H9 (cell line): ENCODE measurements at regions not wholly inside any gene's neighbourhood (a gene's known extent, or its start where the extent isn't known, plus 50 kb on each side); places are given as distances from the start of the nearest gene placed in this dataset.

Experiments used
- DNase-seq: peaks from one replicate; pipeline ENCODE4 v3.0.0-alpha.2; 2017
- H2AFZ ChIP-seq: one replicate; pipeline ENCODE4 v1.6.1; 2013; ENCODE audit warnings: mild to moderate bottlenecking, low read length, control low read depth, moderate library complexity
- H2AK5ac ChIP-seq: 2 replicates; pipeline ENCODE4 v1.6.1; 2013; ENCODE audit warnings: low read length, control low read depth, mixed read lengths; ENCODE audit not compliant: insufficient read length
- H2BK120ac ChIP-seq: one replicate; pipeline ENCODE4 v1.6.1; 2013; ENCODE audit warnings: low read depth, mild to moderate bottlenecking, low read length, control low read depth, inconsistent platforms; ENCODE audit not compliant: poor library complexity, severe bottlenecking
- H2BK12ac ChIP-seq: 2 replicates; pipeline ENCODE4 v1.6.1; 2013; ENCODE audit warnings: low read length, control low read depth, mixed read lengths, low read depth; ENCODE audit not compliant: insufficient read length
- H2BK15ac ChIP-seq: 2 replicates; pipeline ENCODE4 v1.6.1; 2013; ENCODE audit warnings: low read depth, low read length, control low read depth
- H2BK20ac ChIP-seq: one replicate; pipeline ENCODE4 v1.6.1; 2013; ENCODE audit warnings: low read depth, mild to moderate bottlenecking, low read length, control low read depth, inconsistent platforms; ENCODE audit not compliant: poor library complexity, severe bottlenecking
- H2BK5ac ChIP-seq: 2 replicates; pipeline ENCODE4 v1.6.1; 2013; ENCODE audit warnings: low read length, control low read depth, mixed read lengths; ENCODE audit not compliant: insufficient read length
- H3K14ac ChIP-seq: 2 replicates; pipeline ENCODE4 v1.6.1; 2013; ENCODE audit warnings: low read length, control low read depth; ENCODE audit not compliant: insufficient read depth
- H3K18ac ChIP-seq: 2 replicates; pipeline ENCODE4 v1.6.1; 2013; ENCODE audit warnings: low read depth, mild to moderate bottlenecking, mixed read lengths, low read length, control low read depth; ENCODE audit not compliant: insufficient read length
- H3K23ac ChIP-seq: 2 replicates; pipeline ENCODE4 v1.6.1; 2013; ENCODE audit warnings: low read length, control low read depth, mixed read lengths, low read depth; ENCODE audit not compliant: insufficient read length
- H3K23me2 ChIP-seq: 2 replicates; pipeline ENCODE4 v1.6.1; 2013; ENCODE audit warnings: low read depth, mild to moderate bottlenecking, mixed read lengths, low read length, control low read depth; ENCODE audit not compliant: insufficient read length, poor library complexity, severe bottlenecking
- H3K27ac ChIP-seq: 2 replicates; pipeline ENCODE4 v1.5.1; 2013; ENCODE audit warnings: low read length, control low read depth, mixed read lengths, low read depth; ENCODE audit not compliant: insufficient read length
- H3K27me3 ChIP-seq: 2 replicates; pipeline ENCODE4 v1.6.1; 2013; ENCODE audit warnings: low read length, control low read depth, inconsistent platforms; ENCODE audit not compliant: insufficient read depth
- H3K4ac ChIP-seq: 2 replicates; pipeline ENCODE4 v1.6.1; 2013; ENCODE audit warnings: low read depth, mild to moderate bottlenecking, control low read depth, inconsistent platforms, low read length, moderate library complexity
- H3K4me1 ChIP-seq: 2 replicates; pipeline ENCODE4 v1.6.1; 2013; ENCODE audit warnings: low read length, control low read depth, inconsistent platforms; ENCODE audit not compliant: insufficient read depth
- H3K4me2 ChIP-seq: 2 replicates; pipeline ENCODE4 v1.6.1; 2013; ENCODE audit warnings: low read length, control low read depth, mixed read lengths; ENCODE audit not compliant: insufficient read length, insufficient read depth
- H3K56ac ChIP-seq: 2 replicates; pipeline ENCODE4 v1.6.1; 2013; ENCODE audit warnings: low read depth, mild to moderate bottlenecking, mixed read lengths, low read length, control low read depth; ENCODE audit not compliant: insufficient read length
- H3K79me1 ChIP-seq: 2 replicates; pipeline ENCODE4 v1.6.1; 2013; ENCODE audit warnings: low read depth, mild to moderate bottlenecking, moderate library complexity, low read length, control low read depth, inconsistent platforms; ENCODE audit not compliant: insufficient read depth, poor library complexity, severe bottlenecking
- H3K79me2 ChIP-seq: 2 replicates; pipeline ENCODE4 v1.6.1; 2013; ENCODE audit warnings: low read length, control low read depth, inconsistent platforms; ENCODE audit not compliant: insufficient read depth
- H3K9ac ChIP-seq: 2 replicates; pipeline ENCODE4 v1.6.1; 2013; ENCODE audit warnings: low read length, control low read depth, mixed read lengths; ENCODE audit not compliant: insufficient read length; ENCODE audit errors: extremely low read depth
- H3K9me3 ChIP-seq: one replicate; pipeline ENCODE4 v1.6.1; 2013; ENCODE audit warnings: low read depth, low read length, inconsistent platforms; ENCODE audit not compliant: control insufficient read depth
- H3T11ph ChIP-seq: one replicate; pipeline ENCODE4 v1.6.1; 2013; ENCODE audit warnings: mild to moderate bottlenecking, low read length, control low read depth, inconsistent platforms
- H4K20me1 ChIP-seq: one replicate; pipeline ENCODE4 v1.6.1; 2013; ENCODE audit not compliant: control insufficient read depth, insufficient read length, insufficient read depth
- H4K5ac ChIP-seq: 2 replicates; pipeline ENCODE4 v1.6.1; 2013; ENCODE audit warnings: low read depth, mild to moderate bottlenecking, mixed read lengths, low read length, control low read depth; ENCODE audit not compliant: insufficient read length
- H4K8ac ChIP-seq: replicated peaks from 2 replicates; pipeline ENCODE4 v1.6.1; 2013; ENCODE audit warnings: low read length, control low read depth, mixed read lengths, low read depth; ENCODE audit not compliant: insufficient read length
- H4K91ac ChIP-seq: 2 replicates; pipeline ENCODE4 v1.6.1; 2013; ENCODE audit warnings: low read depth, mild to moderate bottlenecking, moderate library complexity, mixed read lengths, low read length, control low read depth; ENCODE audit not compliant: insufficient read length
- H3K27ac Mint-ChIP-seq, 3 experiments: 2 replicates in 2 of 3; 3 replicates in 1 of 3; pipeline ENCODE4 v1.8.0; 2020 to 2021; ENCODE audit warnings: mixed read lengths in 3 of 3, mild to moderate bottlenecking in 1 of 3, moderate library complexity in 1 of 3
- H3K27me3 Mint-ChIP-seq: 2 replicates; pipeline ENCODE4 v1.8.0; 2021; ENCODE audit warnings: low read depth, mild to moderate bottlenecking, moderate library complexity, mixed read lengths
- H3K36me3 Mint-ChIP-seq, 3 experiments: 2 replicates in 2 of 3; 3 replicates in 1 of 3; pipeline ENCODE4 v1.8.0; 2020 to 2021; ENCODE audit warnings: low read depth in 3 of 3, mixed read lengths in 3 of 3; ENCODE audit not compliant: insufficient read depth in 1 of 3
- H3K4me1 Mint-ChIP-seq, 2 experiments: 2 replicates each; pipeline ENCODE4 v1.8.0; 2020; ENCODE audit warnings: mixed read lengths in 2 of 2
- H3K4me3 Mint-ChIP-seq, 2 experiments: 2 replicates in 1 of 2; 3 replicates in 1 of 2; pipeline ENCODE4 v1.8.0; 2020 to 2021; ENCODE audit warnings: mild to moderate bottlenecking in 2 of 2, mixed read lengths in 2 of 2, moderate library complexity in 1 of 2
- H3K9me3 Mint-ChIP-seq, 2 experiments: 2 replicates in 1 of 2; 3 replicates in 1 of 2; pipeline ENCODE4 v1.8.0; 2020; ENCODE audit warnings: mild to moderate bottlenecking in 2 of 2, mixed read lengths in 2 of 2, moderate library complexity in 1 of 2
- WGBS: extraction: QIAGEN DNeasy Blood & Tissue Kit; methylation state at CpG from one replicate; pipeline ENCODE4 v1.1.7; 2013; ENCODE audit warnings: missing lambda C conversion rate, low lambda C conversion rate, mixed read lengths; ENCODE audit not compliant: insufficient read length; ENCODE audit errors: extremely low coverage; 5-methylcytosine and 5-hydroxymethylcytosine counted together
- TF ChIP-seq, protein P1 (sequence below): fragments of 200-600 bp; sonication (generic); conservative IDR thresholded peaks from 3 replicates; pipeline ENCODE4 v1.8.0; 2021; ENCODE audit warnings: antibody characterized with exemption, mild to moderate bottlenecking

DNA sequence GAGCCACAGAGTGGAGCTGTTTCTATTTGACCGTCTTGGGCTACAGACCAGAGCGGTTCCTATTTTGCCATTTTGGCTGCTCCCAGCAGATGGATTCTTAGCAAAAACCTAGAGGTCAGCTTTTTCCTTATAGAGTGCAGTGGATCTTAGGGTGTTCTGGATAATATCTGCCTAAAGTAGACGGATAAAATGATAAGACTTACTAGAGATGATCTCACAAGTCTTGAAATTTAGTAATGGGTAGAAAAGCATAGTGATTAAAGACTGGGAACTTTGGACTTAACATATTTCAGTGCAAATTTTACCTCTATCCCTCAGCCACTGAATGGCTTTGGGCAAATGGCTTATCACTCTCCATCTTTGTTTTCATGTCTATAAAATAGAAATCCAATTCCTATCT is 439.8 kb downstream of the ADGRL2 start:
- no peak overlapping the region for H3K56ac ChIP-seq
- no peaks in the 10 kb centered on the region for H3K9me3 ChIP-seq
- H3K4me1 Mint-ChIP-seq: no peaks in the 10 kb centered on the region
- no peaks in the 10 kb centered on the region for H3K79me1 ChIP-seq
- H3K27ac Mint-ChIP-seq: no peak overlapping the region
- peaks cover 3 to 22% (median 4%) of the 10 kb centered on the region in 3 experiments; a peak in 5 of 7 replicates for H3K36me3 Mint-ChIP-seq
- no CpG with 5 or more reads among the region's 3 CpGs for WGBS
- H2BK20ac ChIP-seq: no peak overlapping the region
- no peak overlapping the region for H2BK12ac ChIP-seq
- H3K4me3 Mint-ChIP-seq: no peak overlapping the region
- TF ChIP-seq, protein P1, sequence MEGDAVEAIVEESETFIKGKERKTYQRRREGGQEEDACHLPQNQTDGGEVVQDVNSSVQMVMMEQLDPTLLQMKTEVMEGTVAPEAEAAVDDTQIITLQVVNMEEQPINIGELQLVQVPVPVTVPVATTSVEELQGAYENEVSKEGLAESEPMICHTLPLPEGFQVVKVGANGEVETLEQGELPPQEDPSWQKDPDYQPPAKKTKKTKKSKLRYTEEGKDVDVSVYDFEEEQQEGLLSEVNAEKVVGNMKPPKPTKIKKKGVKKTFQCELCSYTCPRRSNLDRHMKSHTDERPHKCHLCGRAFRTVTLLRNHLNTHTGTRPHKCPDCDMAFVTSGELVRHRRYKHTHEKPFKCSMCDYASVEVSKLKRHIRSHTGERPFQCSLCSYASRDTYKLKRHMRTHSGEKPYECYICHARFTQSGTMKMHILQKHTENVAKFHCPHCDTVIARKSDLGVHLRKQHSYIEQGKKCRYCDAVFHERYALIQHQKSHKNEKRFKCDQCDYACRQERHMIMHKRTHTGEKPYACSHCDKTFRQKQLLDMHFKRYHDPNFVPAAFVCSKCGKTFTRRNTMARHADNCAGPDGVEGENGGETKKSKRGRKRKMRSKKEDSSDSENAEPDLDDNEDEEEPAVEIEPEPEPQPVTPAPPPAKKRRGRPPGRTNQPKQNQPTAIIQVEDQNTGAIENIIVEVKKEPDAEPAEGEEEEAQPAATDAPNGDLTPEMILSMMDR: no peak
- H3K9ac ChIP-seq: no peak overlapping the region
- H2AFZ ChIP-seq: no peak overlapping the region
- H3K27ac ChIP-seq: no peak overlapping the region
- H4K20me1 ChIP-seq: no peaks in the 10 kb centered on the region
- no peaks in the 10 kb centered on the region; the same call in 1 of the 2 replicates for H3K27me3 Mint-ChIP-seq
- H3K23me2 ChIP-seq: no peaks in the 10 kb centered on the region
- H2BK15ac ChIP-seq: no peak overlapping the region
- no peak overlapping the region for H3K4ac ChIP-seq
- no peak overlapping the region for H3K14ac ChIP-seq
- no peak overlapping the region for H4K5ac ChIP-seq
- no peak overlapping the region for H3T11ph ChIP-seq
- no peak overlapping the region for H4K91ac ChIP-seq
- no peak overlapping the region for H3K18ac ChIP-seq
- H2AK5ac ChIP-seq: no peak overlapping the region
- no peak overlapping the region for H4K8ac ChIP-seq
- no peaks in the 10 kb centered on the region for H3K79me2 ChIP-seq
- no peaks in the 10 kb centered on the region for H3K27me3 ChIP-seq
- H2BK5ac ChIP-seq: no peak overlapping the region
- DNase-seq: no peak
- no peaks in the 10 kb centered on the region for H3K4me1 ChIP-seq
- no peak overlapping the region for H3K23ac ChIP-seq
- H3K4me2 ChIP-seq: no peak overlapping the region
- H2BK120ac ChIP-seq: no peak overlapping the region
- peaks cover 11 to 17% of the 10 kb centered on the region in 2 experiments for H3K9me3 Mint-ChIP-seq
